Calu3 (cell line): ENCODE measurements at regions not wholly inside any gene's neighbourhood (a gene's known extent, or its start where the extent isn't known, plus 50 kb on each side); places are given as distances from the start of the nearest gene placed in this dataset.
A peak's percentile ranks its signal among the peaks of the same experiment; 100 is the strongest.

Experiments used
- BruUV-seq: library from RNA; stranded (reverse); fragments of 400-500 nt; replicated peaks from 2 replicates; lab custom pipeline; 2021; lab: Mats Ljungman, UMichigan
- CTCF ChIA-PET: fragments of 300-600 bp; sonication (Branson Sonifier 250); formaldehyde crosslinking; loops from one replicate; lab custom pipeline; 2022; ENCODE audit warnings: antibody characterized with exemption; lab: Charles Lee
- DNase-seq: peaks from one replicate; pipeline ENCODE4 v3.0.0; 2022
- H3K27ac Mint-ChIP-seq: one replicate; pipeline ENCODE4 v1.8.0; 2022; ENCODE audit warnings: mixed read lengths; ENCODE audit not compliant: unreplicated experiment
- H3K27me3 Mint-ChIP-seq: one replicate; pipeline ENCODE4 v1.8.0; 2022; ENCODE audit warnings: mixed read lengths; ENCODE audit not compliant: unreplicated experiment
- H3K36me3 Mint-ChIP-seq: one replicate; pipeline ENCODE4 v1.8.0; 2022; ENCODE audit warnings: mild to moderate bottlenecking, moderate library complexity, mixed read lengths; ENCODE audit not compliant: insufficient read depth, unreplicated experiment
- H3K4me1 Mint-ChIP-seq: one replicate; pipeline ENCODE4 v1.8.0; 2022; ENCODE audit warnings: mild to moderate bottlenecking, low read depth, mixed read lengths; ENCODE audit not compliant: unreplicated experiment
- H3K4me3 Mint-ChIP-seq: one replicate; pipeline ENCODE4 v1.8.0; 2022; ENCODE audit warnings: mild to moderate bottlenecking, low read depth, moderate library complexity, mixed read lengths; ENCODE audit not compliant: unreplicated experiment
- H3K9me3 Mint-ChIP-seq: one replicate; pipeline ENCODE4 v1.8.0; 2022; ENCODE audit warnings: low read depth, mixed read lengths; ENCODE audit not compliant: unreplicated experiment
- CTCF ChIP-seq: fragments of 200-600 bp; IDR thresholded peaks from one replicate; pipeline ENCODE4 v1.8.0; 2022; ENCODE audit warnings: antibody characterized with exemption; ENCODE audit not compliant: unreplicated experiment
- intact Hi-C: fragments of 100-400 bp; cut with micrococcal nuclease; formaldehyde crosslinking; loops from one replicate; pipeline ENCODE4 v1.10.0; 2022; ENCODE audit not compliant: unreplicated experiment

- peak; percentile 49 for DNase-seq
- no peak overlapping the region for H3K4me3 Mint-ChIP-seq
- H3K9me3 Mint-ChIP-seq, result peaks cover 3% of the 10 kb centered on the region
- intact Hi-C loops, result no loop called here
- no peaks in the 10 kb centered on the region for H3K36me3 Mint-ChIP-seq
- CTCF ChIA-PET, result no interaction called here
- no TSS peak for BruUV-seq
- no peak for TF ChIP-seq CTCF
- H3K4me1 Mint-ChIP-seq, result no peaks in the 10 kb centered on the region
- H3K27ac Mint-ChIP-seq, result peak overlapping the region; percentile 84
- H3K27me3 Mint-ChIP-seq, result no peaks in the 10 kb centered on the region
Measured at GRCh38 chr13:62643007-62643483, 1227.4 kb upstream of the PCDH20 start.

- Mint-ChIP-seq H3K27me3 (no peaks in the 10 kb centered on the region), H3K27ac (no peak overlapping the region), H3K9me3 (peaks cover 2% of the 10 kb centered on the region), H3K4me1 (no peaks in the 10 kb centered on the region), H3K4me3 (no peak overlapping the region), H3K36me3 (no peaks in the 10 kb centered on the region)
- BruUV-seq, result no TSS peak
- no peak for DNase-seq
- intact Hi-C loops, result no loop called here
- no peak for TF ChIP-seq CTCF
- CTCF ChIA-PET, result no interaction called here
Measured at GRCh38 chr13:62635161-62635560, 1219.5 kb upstream of the PCDH20 start.

- CTCF ChIA-PET, result no interaction called here
- Mint-ChIP-seq H3K36me3 (no peaks in the 10 kb centered on the region), H3K27me3 (no peaks in the 10 kb centered on the region), H3K4me3 (no peak overlapping the region), H3K9me3 (peaks cover 2% of the 10 kb centered on the region), H3K4me1 (no peaks in the 10 kb centered on the region), H3K27ac (no peak overlapping the region)
- DNase-seq, result no peak
- intact Hi-C loops, result no loop called here
- TF ChIP-seq CTCF, result no peak
- BruUV-seq, result no TSS peak
Measured at GRCh38 chr13:62633448-62633847, 1217.8 kb upstream of the PCDH20 start.

- no peak for TF ChIP-seq CTCF
- BruUV-seq, result no TSS peak
- no peak overlapping the region for H3K4me3 Mint-ChIP-seq
- no peaks in the 10 kb centered on the region for H3K4me1 Mint-ChIP-seq
- no peak for DNase-seq
- H3K9me3 Mint-ChIP-seq, result no peaks in the 10 kb centered on the region
- intact Hi-C loops, result no loop called here
- H3K36me3 Mint-ChIP-seq, result no peaks in the 10 kb centered on the region
- H3K27ac Mint-ChIP-seq, result no peak overlapping the region
- CTCF ChIA-PET, result no interaction called here
- no peaks in the 10 kb centered on the region for H3K27me3 Mint-ChIP-seq
Measured at GRCh38 chr13:62631619-62632018, 1216.0 kb upstream of the PCDH20 start.
